ENCODE measurements at regions not wholly inside any gene's neighbourhood (a gene's known extent, or its start where the extent isn't known, plus 50 kb on each side); places are given as distances from the start of the nearest gene placed in this dataset.

DNA sequence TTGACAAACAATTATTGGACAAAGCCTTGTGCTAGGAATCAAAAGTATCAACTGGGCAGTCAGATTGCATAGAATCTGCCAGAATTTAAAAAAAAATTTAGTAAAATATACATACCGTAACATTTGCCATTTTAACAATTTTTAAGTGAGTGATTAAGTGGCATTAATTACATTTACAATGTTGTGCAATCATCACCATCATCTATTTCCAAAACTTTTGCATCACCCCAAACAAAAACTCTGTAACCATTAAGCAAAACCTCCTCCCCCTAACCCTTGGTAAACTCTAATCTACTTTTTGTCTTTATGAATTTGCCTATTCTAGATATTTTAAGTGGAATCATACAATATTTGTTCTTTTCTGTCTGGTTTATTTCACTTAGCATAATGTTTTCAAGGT is 182.8 kb downstream of the LMO4 start:
- TF ChIP-seq, protein P1, sequence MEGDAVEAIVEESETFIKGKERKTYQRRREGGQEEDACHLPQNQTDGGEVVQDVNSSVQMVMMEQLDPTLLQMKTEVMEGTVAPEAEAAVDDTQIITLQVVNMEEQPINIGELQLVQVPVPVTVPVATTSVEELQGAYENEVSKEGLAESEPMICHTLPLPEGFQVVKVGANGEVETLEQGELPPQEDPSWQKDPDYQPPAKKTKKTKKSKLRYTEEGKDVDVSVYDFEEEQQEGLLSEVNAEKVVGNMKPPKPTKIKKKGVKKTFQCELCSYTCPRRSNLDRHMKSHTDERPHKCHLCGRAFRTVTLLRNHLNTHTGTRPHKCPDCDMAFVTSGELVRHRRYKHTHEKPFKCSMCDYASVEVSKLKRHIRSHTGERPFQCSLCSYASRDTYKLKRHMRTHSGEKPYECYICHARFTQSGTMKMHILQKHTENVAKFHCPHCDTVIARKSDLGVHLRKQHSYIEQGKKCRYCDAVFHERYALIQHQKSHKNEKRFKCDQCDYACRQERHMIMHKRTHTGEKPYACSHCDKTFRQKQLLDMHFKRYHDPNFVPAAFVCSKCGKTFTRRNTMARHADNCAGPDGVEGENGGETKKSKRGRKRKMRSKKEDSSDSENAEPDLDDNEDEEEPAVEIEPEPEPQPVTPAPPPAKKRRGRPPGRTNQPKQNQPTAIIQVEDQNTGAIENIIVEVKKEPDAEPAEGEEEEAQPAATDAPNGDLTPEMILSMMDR (IDR thresholded peaks at IDR 0.05): no peak
- TF ChIP-seq POLR2A (IDR thresholded peaks at IDR 0.05): no peak
- no peak for TF ChIP-seq POLR2AphosphoS5 (IDR thresholded peaks at IDR 0.05)
- TF ChIP-seq EP300 (IDR thresholded peaks at IDR 0.05; ENCODE audit: low read depth): no peak
